GM12878 (cell line): ENCODE measurements at regions not wholly inside any gene's neighbourhood (a gene's known extent, or its start where the extent isn't known, plus 50 kb on each side); places are given as distances from the start of the nearest gene placed in this dataset.

Source experiments
- ATAC-seq: fragments of 200-7000 bp; cut with Tn5 transposase; 3 replicates; pipeline ENCODE4 v1.9.1; 2020; ENCODE audit warnings: mild to moderate bottlenecking, moderate library complexity
- BruUV-seq: library from RNA; stranded (reverse); fragments of 400-500 nt; replicated peaks from 2 replicates; lab custom pipeline; 2021; lab: Mats Ljungman, UMichigan
- CTCF ChIA-PET: fragments of 300-600 bp; sonication (Branson Sonifier 250); formaldehyde crosslinking; extraction: SDS; loops from one replicate; lab custom pipeline; 2021; ENCODE audit warnings: inconsistent platforms; lab: Yijun Ruan, JAX
- POLR2A ChIA-PET: fragments of 350-600 bp; formaldehyde crosslinking; extraction: SDS; loops from one replicate; lab custom pipeline; 2021; ENCODE audit warnings: inconsistent platforms; lab: Charles Lee
- RAD21 ChIA-PET: fragments of 300-600 bp; sonication (Branson Sonifier 250); formaldehyde crosslinking; loops from one replicate; lab custom pipeline; 2023; ENCODE audit warnings: antibody characterized with exemption; ENCODE audit not compliant: unreplicated experiment; lab: Charles Lee
- SMC1A ChIA-PET: fragments of 300-600 bp; sonication (Branson Sonifier 250); formaldehyde crosslinking; loops from one replicate; lab custom pipeline; 2023; ENCODE audit not compliant: unreplicated experiment, uncharacterized antibody; lab: Charles Lee
- DNase-seq: peaks from one replicate; pipeline ENCODE4 v3.0.0-alpha.2; 2011; ENCODE audit warnings: low read depth, low spot score
- FAIRE-seq: peaks from 3 replicates; lab custom pipeline; 2011; peaks lifted over from hg19 to GRCh38; lab: Jason Lieb, UNC
- H2AFZ ChIP-seq: 2 replicates; pipeline ENCODE4 v1.6.0; 2011; ENCODE audit warnings: low read depth, low read length, control low read depth; ENCODE audit not compliant: control insufficient read depth
- H3K27ac ChIP-seq: 2 replicates; pipeline ENCODE4 v1.5.1; 2011; ENCODE audit warnings: control low read depth; ENCODE audit not compliant: control insufficient read depth, insufficient read depth
- H3K27me3 ChIP-seq, 2 experiments: replicated peaks in 1 of 2; 2 replicates each; pipeline versions ENCODE4 v1.6.0 to v1.6.1; 2011; ENCODE audit warnings: low read length in 1 of 2; ENCODE audit not compliant: control insufficient read depth in 2 of 2, insufficient read depth in 2 of 2
- H3K36me3 ChIP-seq, 2 experiments: 2 replicates each; pipeline ENCODE4 v1.5.1; 2011; ENCODE audit warnings: low read length in 1 of 2; ENCODE audit not compliant: control insufficient read depth in 2 of 2, insufficient read depth in 2 of 2
- H3K4me1 ChIP-seq: 2 replicates; pipeline ENCODE4 v1.6.1; 2011; ENCODE audit warnings: mild to moderate bottlenecking, low read length, moderate library complexity, mixed read lengths; ENCODE audit not compliant: control insufficient read depth, insufficient read depth
- H3K4me2 ChIP-seq: 2 replicates; pipeline ENCODE4 v1.6.0; 2011; ENCODE audit warnings: control low read depth; ENCODE audit not compliant: control insufficient read depth, insufficient read depth
- H3K4me3 ChIP-seq: fragments of 200-600 bp; sonication (generic); 2 replicates; pipeline ENCODE4 v1.5.1; 2016
- H3K79me2 ChIP-seq: 2 replicates; pipeline ENCODE4 v1.6.0; 2011; ENCODE audit warnings: low read length; ENCODE audit not compliant: control insufficient read depth, insufficient read depth
- H3K9ac ChIP-seq: 2 replicates; pipeline ENCODE4 v1.8.0; 2011; ENCODE audit warnings: low read length, control low read depth, mixed read lengths; ENCODE audit not compliant: control insufficient read depth, insufficient read depth
- H3K9me3 ChIP-seq: replicated peaks from 3 replicates; pipeline ENCODE4 v1.5.1; 2011; ENCODE audit warnings: mild to moderate bottlenecking, low read length; ENCODE audit not compliant: control insufficient read depth, insufficient read depth
- H4K20me1 ChIP-seq: 2 replicates; pipeline ENCODE4 v1.6.0; 2011; ENCODE audit not compliant: control insufficient read depth, insufficient read depth
- BACH1 ChIP-seq: fragments of 450-650 bp; IDR thresholded peaks from 2 replicates; pipeline ENCODE4 v1.6.1; 2017; ENCODE audit warnings: mild to moderate bottlenecking, borderline replicate concordance
- BCL3 ChIP-seq: IDR thresholded peaks from 2 replicates; pipeline ENCODE4 v1.6.1; 2011; ENCODE audit warnings: borderline replicate concordance, low read depth, mild to moderate bottlenecking, moderate library complexity, low read length; ENCODE audit not compliant: insufficient read depth, poor library complexity, severe bottlenecking
- CBX5 ChIP-seq: sonication (generic); IDR thresholded peaks from 2 replicates; pipeline ENCODE4 v1.6.1; 2016; ENCODE audit warnings: low read depth, moderate library complexity, mild to moderate bottlenecking, inconsistent platforms
- CEBPZ ChIP-seq: fragments of 150-350 bp; IDR thresholded peaks from 2 replicates; pipeline ENCODE4 v1.6.1; 2016; ENCODE audit warnings: low read depth, low read length
- IRF4 ChIP-seq: IDR thresholded peaks from 2 replicates; pipeline ENCODE4 v1.6.1; 2011; ENCODE audit warnings: low read depth, low read length
- MEF2B ChIP-seq: fragments of 450-650 bp; IDR thresholded peaks from 2 replicates; pipeline ENCODE4 v1.6.1; 2018; ENCODE audit warnings: mild to moderate bottlenecking, moderate library complexity; ENCODE audit not compliant: partially characterized antibody, poor library complexity, severe bottlenecking
- MXI1 ChIP-seq: fragments of 150-350 bp; IDR thresholded peaks from 2 replicates; pipeline ENCODE4 v1.6.1; 2011; ENCODE audit warnings: low read depth, mild to moderate bottlenecking, inconsistent platforms, low read length, improper control_type of control experiment
- NR2C1 ChIP-seq: fragments of 450-650 bp; IDR thresholded peaks from 2 replicates; pipeline ENCODE4 v1.6.1; 2017; ENCODE audit warnings: antibody characterized with exemption, mild to moderate bottlenecking, moderate library complexity
- RELA ChIP-seq: fragments of 450-650 bp; IDR thresholded peaks from 2 replicates; pipeline ENCODE4 v1.8.0; 2014; ENCODE audit warnings: borderline replicate concordance; ENCODE audit not compliant: partially characterized antibody
- REST ChIP-seq: IDR thresholded peaks from 2 replicates; pipeline ENCODE4 v1.6.1; 2012; ENCODE audit warnings: mild to moderate bottlenecking, low read depth, low read length
- SP1 ChIP-seq: IDR thresholded peaks from one replicate; pipeline ENCODE4 v1.6.1; 2011; ENCODE audit warnings: low read depth, low read length
- STAT1 ChIP-seq: fragments of 450-650 bp; conservative IDR thresholded peaks from 2 replicates; pipeline ENCODE4 v1.6.1; 2014; ENCODE audit warnings: antibody characterized with exemption, mild to moderate bottlenecking
- WRNIP1 ChIP-seq: IDR thresholded peaks from 2 replicates; pipeline ENCODE4 v1.6.1; 2011; ENCODE audit warnings: low read depth, low read length, improper control_type of control experiment, borderline replicate concordance
- ZBED1 ChIP-seq: IDR thresholded peaks from 2 replicates; pipeline ENCODE4 v1.6.1; 2016; ENCODE audit warnings: borderline replicate concordance
- ZNF24 ChIP-seq: fragments of 450-650 bp; IDR thresholded peaks from 2 replicates; pipeline ENCODE4 v1.6.1; 2017; ENCODE audit warnings: antibody characterized with exemption, mild to moderate bottlenecking
- WGBS: methylation state at CpG from one replicate; pipeline ENCODE4 v1.1.6; 2016; ENCODE audit warnings: low lambda C conversion rate; ENCODE audit not compliant: insufficient replicate concordance, insufficient coverage; ENCODE audit errors: missing lambda C conversion rate; 5-methylcytosine and 5-hydroxymethylcytosine counted together
- in situ Hi-C: fragments of 300-500 bp; cut with MboI; formaldehyde crosslinking; loops from 9 replicates; pipeline ENCODE4 v1.14.3; 2018; ENCODE audit warnings: mixed read lengths
- intact Hi-C: fragments of 100-400 bp; cut with micrococcal nuclease; formaldehyde crosslinking; loops from one replicate; pipeline ENCODE4 v1.14.2; 2022; ENCODE audit not compliant: unreplicated experiment

- CTCF ChIA-PET: interaction anchor here (0.9 to 1.2 kb wide), 3 partner anchors 9 to 33 kb away, joined by 3 read pairs; no protein-coding TSS in a partner anchor
- no peak for FAIRE-seq
- TF ChIP-seq MEF2B (no peak), REST (no peak), WRNIP1 (no peak), IRF4 (no peak), ZNF24 (no peak), BCL3 (no peak), NR2C1 (no peak), BACH1 (no peak), RELA (no peak), CEBPZ (no peak), CBX5 (no peak), ZBED1 (no peak), STAT1 (no peak), MXI1 (no peak), SP1 (no peak)
- TF ChIP-seq, all 136 proteins: peak for 0
- ChIA-PET POLR2A (no interaction called here), RAD21 (interaction anchor here (0.9 kb wide), 1 partner anchor 10 kb away, joined by 3 read pairs; no protein-coding TSS in a partner anchor), SMC1A (no interaction called here)
- no peaks in the 10 kb centered on the region for H3K9me3 ChIP-seq
- H3K4me2 ChIP-seq: no peak overlapping the region
- H3K4me3 ChIP-seq: no peak overlapping the region
- H3K9ac ChIP-seq: no peak overlapping the region
- H4K20me1 ChIP-seq: no peaks in the 10 kb centered on the region
- H3K79me2 ChIP-seq: no peaks in the 10 kb centered on the region
- no TSS peak for BruUV-seq
- intact Hi-C loops: no loop called here
- H3K36me3 ChIP-seq: no peaks in the 10 kb centered on the region
- H3K27ac ChIP-seq: no peak overlapping the region
- no peaks in the 10 kb centered on the region; a peak in 1 of 4 replicates for H3K27me3 ChIP-seq
- DNase-seq (no peak), ATAC-seq (no peak)
- H2AFZ ChIP-seq: no peak overlapping the region
- in situ Hi-C loops: loop anchor here (10.0 kb wide), 1 partner anchor 629 kb away; no protein-coding TSS in a partner anchor
- no peaks in the 10 kb centered on the region for H3K4me1 ChIP-seq
- WGBS: 5% methylated on average over 3 of the region's 3 CpGs
These were observed 636.9 kb downstream of the TMEM121 start for GRCh38 chr14:106163316-106163715.
